ENCODE measurements at regions not wholly inside any gene's neighbourhood (a gene's known extent, or its start where the extent isn't known, plus 50 kb on each side); places are given as distances from the start of the nearest gene placed in this dataset.

GRCh38 chr18:8962192-8962779, 140.2 kb upstream of the NDUFV2 start:
- TF ChIP-seq, protein P1, sequence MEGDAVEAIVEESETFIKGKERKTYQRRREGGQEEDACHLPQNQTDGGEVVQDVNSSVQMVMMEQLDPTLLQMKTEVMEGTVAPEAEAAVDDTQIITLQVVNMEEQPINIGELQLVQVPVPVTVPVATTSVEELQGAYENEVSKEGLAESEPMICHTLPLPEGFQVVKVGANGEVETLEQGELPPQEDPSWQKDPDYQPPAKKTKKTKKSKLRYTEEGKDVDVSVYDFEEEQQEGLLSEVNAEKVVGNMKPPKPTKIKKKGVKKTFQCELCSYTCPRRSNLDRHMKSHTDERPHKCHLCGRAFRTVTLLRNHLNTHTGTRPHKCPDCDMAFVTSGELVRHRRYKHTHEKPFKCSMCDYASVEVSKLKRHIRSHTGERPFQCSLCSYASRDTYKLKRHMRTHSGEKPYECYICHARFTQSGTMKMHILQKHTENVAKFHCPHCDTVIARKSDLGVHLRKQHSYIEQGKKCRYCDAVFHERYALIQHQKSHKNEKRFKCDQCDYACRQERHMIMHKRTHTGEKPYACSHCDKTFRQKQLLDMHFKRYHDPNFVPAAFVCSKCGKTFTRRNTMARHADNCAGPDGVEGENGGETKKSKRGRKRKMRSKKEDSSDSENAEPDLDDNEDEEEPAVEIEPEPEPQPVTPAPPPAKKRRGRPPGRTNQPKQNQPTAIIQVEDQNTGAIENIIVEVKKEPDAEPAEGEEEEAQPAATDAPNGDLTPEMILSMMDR (conservative IDR thresholded peaks at IDR 0.05; ENCODE audit: low read depth, low read length) = no peak
- TF ChIP-seq EZH2phosphoT487 (IDR thresholded peaks at IDR 0.05; ENCODE audit: borderline replicate concordance, low read length) (no peak), EZH2 (IDR thresholded peaks at IDR 0.05; ENCODE audit: low read length, unreplicated experiment) (no peak)
- no peak overlapping the region for H3K4me2 ChIP-seq (ENCODE audit: low read length)
- no peak overlapping the region for H3K9ac ChIP-seq (ENCODE audit: low read length)
- no peak for DNase-seq
- H3K4me1 ChIP-seq (ENCODE audit: insufficient read depth, low read length) = peaks cover 19% of the 10 kb centered on the region
- H3F3A ChIP-seq (ENCODE audit: low read length, unreplicated experiment) = peaks cover 3% of the 10 kb centered on the region
- H3K9me3 ChIP-seq (ENCODE audit: low read length) = no peaks in the 10 kb centered on the region
- POLR2A ChIA-PET (ENCODE audit: unreplicated experiment) = interaction anchor here (0.5 kb wide), 1 partner anchor 41 kb away, joined by 3 read pairs; no protein-coding TSS in a partner anchor
- no peaks in the 10 kb centered on the region for H3K79me2 ChIP-seq (ENCODE audit: low read length)
- H4K20me1 ChIP-seq (ENCODE audit: low read length) = no peaks in the 10 kb centered on the region
- H2AFZ ChIP-seq (ENCODE audit: low read length) = no peak overlapping the region
- CTCF ChIA-PET = no interaction called here
- no peaks in the 10 kb centered on the region for H3K36me3 ChIP-seq (ENCODE audit: low read depth, low read length)
- H3K4me3 ChIP-seq (ENCODE audit: low read length) = no peak overlapping the region
- 0 out of 2 replicates have a peak, but pooled peaks cover 2% of the 10 kb centered on the region for H3K9me2 ChIP-seq (replicated peaks; ENCODE audit: low read length)
- no TSS peak for BruUV-seq (replicated peaks)
- H3K27ac ChIP-seq (ENCODE audit: low read length) = no peak overlapping the region
- intact Hi-C loops (cut with micrococcal nuclease) = no loop called here
- ATAC-seq = no peak
- no peaks in the 10 kb centered on the region for H3K27me3 ChIP-seq (ENCODE audit: low read length)

GRCh38 chr18:8962855-8963635, 139.5 kb upstream of the NDUFV2 start:
- Histone ChIP-seq H3K27ac (ENCODE audit: low read length) (no peak overlapping the region), H4K20me1 (ENCODE audit: low read length) (no peaks in the 10 kb centered on the region), H3K9me3 (ENCODE audit: low read length) (no peaks in the 10 kb centered on the region), H3K4me3 (ENCODE audit: low read length) (no peak overlapping the region), H3K4me2 (ENCODE audit: low read length) (no peak overlapping the region), H3K36me3 (ENCODE audit: low read depth, low read length) (no peaks in the 10 kb centered on the region), H3K9ac (ENCODE audit: low read length) (no peak overlapping the region), H3K27me3 (ENCODE audit: low read length) (no peaks in the 10 kb centered on the region), H3K4me1 (ENCODE audit: insufficient read depth, low read length) (peaks cover 19% of the 10 kb centered on the region), H3K79me2 (ENCODE audit: low read length) (no peaks in the 10 kb centered on the region), H3K9me2 (replicated peaks; ENCODE audit: low read length) (0 out of 2 replicates have a peak, but pooled peaks cover 2% of the 10 kb centered on the region), H2AFZ (ENCODE audit: low read length) (no peak overlapping the region), H3F3A (ENCODE audit: low read length, unreplicated experiment) (peaks cover 3% of the 10 kb centered on the region)
- intact Hi-C loops (cut with micrococcal nuclease) = no loop called here
- ATAC-seq = no peak
- no peak for DNase-seq
- BruUV-seq (replicated peaks) = no TSS peak
- POLR2A ChIA-PET (ENCODE audit: unreplicated experiment) = no interaction called here
- CTCF ChIA-PET = no interaction called here
- TF ChIP-seq EZH2 (IDR thresholded peaks at IDR 0.05; ENCODE audit: low read length, unreplicated experiment) = no peak
- no peak for TF ChIP-seq EZH2phosphoT487 (IDR thresholded peaks at IDR 0.05; ENCODE audit: borderline replicate concordance, low read length)
- TF ChIP-seq, protein P1 (conservative IDR thresholded peaks at IDR 0.05; ENCODE audit: low read depth, low read length) = no peak

DNA sequence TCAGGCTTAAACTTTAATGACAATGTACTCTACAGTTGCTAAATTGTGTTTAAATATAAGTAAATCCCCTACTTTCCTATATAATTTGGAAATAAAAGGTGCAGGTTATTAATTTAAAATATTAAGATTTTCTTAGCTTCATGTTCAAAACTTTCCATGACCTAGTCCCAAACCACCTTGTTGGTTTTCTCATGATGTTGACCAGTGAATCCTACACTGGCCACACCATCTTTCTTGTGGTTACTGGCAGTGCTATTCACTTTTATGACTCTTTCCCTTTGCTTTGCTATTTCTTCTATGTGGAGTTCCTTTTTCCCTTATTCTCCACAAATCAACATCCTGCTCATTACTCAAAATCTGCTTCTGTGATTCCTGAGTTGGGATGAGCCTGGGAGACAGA, 138.6 kb upstream of the NDUFV2 start:
- Histone ChIP-seq H3K4me1 (ENCODE audit: insufficient read depth, low read length) (peaks cover 19% of the 10 kb centered on the region), H4K20me1 (ENCODE audit: low read length) (no peaks in the 10 kb centered on the region), H3K4me3 (ENCODE audit: low read length) (no peak overlapping the region), H3K9me2 (replicated peaks; ENCODE audit: low read length) (0 out of 2 replicates have a peak, but pooled peaks cover under 1% of the 10 kb centered on the region), H2AFZ (ENCODE audit: low read length) (no peak overlapping the region), H3K4me2 (ENCODE audit: low read length) (no peak overlapping the region), H3F3A (ENCODE audit: low read length, unreplicated experiment) (peaks cover 3% of the 10 kb centered on the region), H3K9me3 (ENCODE audit: low read length) (no peaks in the 10 kb centered on the region), H3K36me3 (ENCODE audit: low read depth, low read length) (no peaks in the 10 kb centered on the region), H3K79me2 (ENCODE audit: low read length) (no peaks in the 10 kb centered on the region), H3K27me3 (ENCODE audit: low read length) (no peaks in the 10 kb centered on the region), H3K27ac (ENCODE audit: low read length) (no peak overlapping the region), H3K9ac (ENCODE audit: low read length) (no peak overlapping the region)
- ATAC-seq (no peak), DNase-seq (no peak)
- no TSS peak for BruUV-seq (replicated peaks)
- CTCF ChIA-PET = no interaction called here
- POLR2A ChIA-PET (ENCODE audit: unreplicated experiment) = interaction anchor here (0.7 kb wide), 1 partner anchor 15 kb away, joined by 3 read pairs; no protein-coding TSS in a partner anchor
- intact Hi-C loops (cut with micrococcal nuclease) = no loop called here
- TF ChIP-seq, protein P1 (conservative IDR thresholded peaks at IDR 0.05; ENCODE audit: low read depth, low read length) = no peak
- TF ChIP-seq EZH2phosphoT487 (IDR thresholded peaks at IDR 0.05; ENCODE audit: borderline replicate concordance, low read length) (no peak), EZH2 (IDR thresholded peaks at IDR 0.05; ENCODE audit: low read length, unreplicated experiment) (no peak)

Measured in PC-3 (cell line).